ENCODE measurements at regions not wholly inside any gene's neighbourhood (a gene's known extent, or its start where the extent isn't known, plus 50 kb on each side); places are given as distances from the start of the nearest gene placed in this dataset.
"Not testable (repeated sequence)": the region's sequence is repeated elsewhere in the genome, so short reads cannot be mapped to it uniquely, and the experiment has no call there.

DNA sequence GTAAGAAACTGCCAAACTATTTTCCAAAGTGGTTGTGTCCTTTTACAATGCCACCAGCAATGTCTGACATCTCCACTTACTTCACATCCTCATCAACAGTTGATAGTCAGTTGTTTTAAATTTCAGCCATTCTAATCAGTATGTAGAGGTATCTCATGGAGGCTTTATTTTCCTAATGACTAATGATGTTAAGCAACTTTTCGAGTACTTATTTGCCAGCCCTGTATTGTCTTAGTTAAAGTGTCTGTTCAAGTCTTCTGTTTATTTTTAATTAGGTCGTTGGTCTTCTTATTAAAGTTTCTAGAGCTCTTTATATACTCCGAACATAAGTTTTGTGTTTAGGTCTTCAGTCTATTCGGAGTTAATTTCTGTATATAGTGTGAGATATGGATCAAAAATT, 54.9 kb upstream of the NBPF12 start:
- H3K27me3 ChIP-seq; H3K4me1 ChIP-seq; H3K4me3 ChIP-seq; DNase-seq; H3K27ac ChIP-seq; intact Hi-C loops (cut with DNase I; ENCODE audit: low total_unique reads); H3K36me3 ChIP-seq (ENCODE audit: low read depth, missing control alignments); H3K9me3 ChIP-seq: not testable (repeated sequence)
- WGBS, 2 donors = 89 to 91% methylated on average over 4 of the region's 4 CpGs

DNA sequence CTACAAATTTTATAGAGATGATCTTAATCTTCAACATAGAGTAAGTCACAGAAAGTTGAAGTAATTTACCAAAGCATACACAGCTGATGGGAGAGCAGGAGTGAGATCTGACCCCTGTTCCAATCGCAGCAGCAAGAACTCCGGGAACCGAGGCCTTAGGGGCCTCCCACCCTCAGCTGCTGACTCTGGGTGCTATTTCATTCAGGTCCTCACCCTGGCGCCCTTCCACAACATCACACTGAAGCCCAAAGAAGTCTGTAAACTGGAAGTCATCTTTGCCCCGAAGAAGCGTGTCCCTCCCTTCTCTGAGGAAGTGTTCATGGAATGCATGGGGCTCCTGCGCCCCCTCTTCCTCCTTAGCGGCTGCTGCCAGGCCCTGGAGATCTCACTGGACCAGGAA, 57.0 kb upstream of the NBPF12 start:
- H3K4me1 ChIP-seq; H3K27me3 ChIP-seq; H3K9me3 ChIP-seq; DNase-seq; H3K4me3 ChIP-seq; intact Hi-C loops (cut with DNase I; ENCODE audit: low total_unique reads); H3K27ac ChIP-seq; H3K36me3 ChIP-seq (ENCODE audit: low read depth, missing control alignments): not testable (repeated sequence)
- 100% methylated on average over 2 of the region's 8 CpGs; no CpG with 5 or more reads in 1 of the 2 donors for WGBS, 2 donors

DNA sequence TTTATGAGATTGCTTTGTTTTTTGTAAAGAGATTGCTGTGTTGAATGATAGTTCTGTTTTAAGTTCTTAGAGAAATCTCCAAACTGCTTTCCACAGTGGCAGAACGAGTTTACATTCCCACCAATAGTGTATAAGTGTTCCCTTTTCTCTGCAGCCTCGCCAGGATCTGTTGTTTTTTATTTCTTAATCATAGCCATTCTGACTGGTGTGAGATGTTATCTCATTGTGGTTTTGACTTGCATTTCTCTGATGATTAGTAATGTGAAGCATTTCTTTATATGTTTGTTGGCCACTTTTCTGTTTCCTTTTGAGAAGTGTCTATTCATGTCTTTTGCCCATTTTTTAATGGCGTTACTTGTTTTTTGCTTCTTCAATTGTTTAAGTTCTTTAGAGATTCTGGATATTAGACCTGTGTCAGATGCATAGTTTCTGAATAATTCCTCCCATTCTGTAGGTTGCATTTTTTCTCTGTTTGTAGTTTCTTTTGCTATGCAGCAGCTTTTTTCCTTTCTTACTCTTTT, 74.3 kb upstream of the NBPF12 start:
- DNase-seq; H3K27ac ChIP-seq; H3K9me3 ChIP-seq; H3K27me3 ChIP-seq; intact Hi-C loops (cut with DNase I; ENCODE audit: low total_unique reads); H3K36me3 ChIP-seq (ENCODE audit: low read depth, missing control alignments); H3K4me1 ChIP-seq; H3K4me3 ChIP-seq: not testable (repeated sequence)
- WGBS, 2 donors = 87 to 92% methylated on average over 3 of the region's 3 CpGs

DNA sequence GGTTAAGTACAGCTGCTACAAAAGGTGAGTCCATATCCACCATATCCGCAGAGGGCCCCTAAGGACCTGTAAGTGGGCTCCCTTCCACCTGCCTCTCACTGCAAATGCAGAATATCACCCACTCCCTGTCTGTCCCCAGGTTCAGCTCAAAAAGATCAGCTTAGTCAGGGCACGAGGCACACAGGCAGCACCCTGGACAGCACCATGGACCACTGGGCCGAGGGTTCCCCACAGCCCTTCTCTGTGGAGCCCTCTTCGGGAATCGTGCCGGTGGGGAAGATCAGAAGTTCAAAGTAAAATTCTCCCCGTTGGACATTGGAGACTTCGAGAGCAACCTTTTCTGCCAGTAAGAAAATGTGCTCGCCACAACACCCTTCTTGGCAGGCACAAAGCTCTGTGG, 85.0 kb upstream of the NBPF12 start:
- WGBS, 2 donors = 77 to 100% methylated on average over 1 to 8 of the region's 9 CpGs
- H3K4me3 ChIP-seq; H3K27ac ChIP-seq; H3K4me1 ChIP-seq; H3K27me3 ChIP-seq; H3K36me3 ChIP-seq (ENCODE audit: low read depth, missing control alignments); DNase-seq; H3K9me3 ChIP-seq; intact Hi-C loops (cut with DNase I; ENCODE audit: low total_unique reads): not testable (repeated sequence)

DNA sequence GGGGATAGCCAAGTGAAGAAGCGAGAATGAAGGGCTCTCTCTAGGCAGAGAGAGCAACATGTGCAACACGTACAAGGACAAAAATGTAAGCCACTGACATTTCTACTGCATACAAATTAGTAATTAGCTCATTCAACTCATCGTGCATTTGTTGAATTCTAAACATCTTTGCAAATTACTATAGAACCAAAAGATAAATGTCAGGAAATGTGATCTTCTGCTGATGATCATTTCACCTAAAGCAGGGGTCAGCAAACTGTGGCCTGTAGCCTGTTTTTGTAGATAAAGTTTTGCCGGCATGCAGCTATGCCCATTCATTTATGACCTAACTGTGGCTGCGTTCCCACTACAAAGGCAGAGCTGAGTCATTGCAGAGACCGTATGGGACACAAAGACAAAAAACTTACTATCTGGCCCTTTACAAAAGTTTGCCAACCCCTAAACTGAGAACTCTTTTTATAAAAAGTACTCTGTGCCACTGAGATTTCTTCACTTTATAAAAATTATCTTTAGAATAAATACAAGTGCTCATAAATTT, 87.7 kb upstream of the NBPF12 start:
- H3K4me1 ChIP-seq; H3K4me3 ChIP-seq; H3K36me3 ChIP-seq (ENCODE audit: low read depth, missing control alignments); DNase-seq; H3K27ac ChIP-seq; H3K27me3 ChIP-seq; intact Hi-C loops (cut with DNase I; ENCODE audit: low total_unique reads); H3K9me3 ChIP-seq: not testable (repeated sequence)
- 75 to 84% methylated on average over 6 of the region's 6 CpGs for WGBS, 2 donors

DNA sequence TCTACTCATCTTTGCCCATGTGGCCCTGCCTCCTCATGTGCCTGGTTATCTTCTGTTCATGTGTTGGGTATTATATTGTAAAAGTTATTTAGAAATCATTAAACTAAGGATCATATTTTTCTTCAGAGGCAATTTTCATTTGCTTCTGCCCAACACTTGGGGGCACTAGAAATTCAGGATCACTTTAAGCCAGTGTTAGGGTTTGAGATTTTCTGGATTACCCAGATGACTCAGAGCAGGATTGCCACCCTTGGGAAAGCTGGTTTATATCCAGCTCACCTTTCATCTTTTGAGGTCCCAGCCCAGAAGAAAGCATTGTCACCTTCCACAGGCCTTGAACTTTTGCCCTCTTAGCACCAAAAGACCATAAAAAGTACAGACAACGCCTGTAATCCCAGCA, 99.4 kb upstream of the NBPF12 start:
- DNase-seq; H3K27ac ChIP-seq; H3K27me3 ChIP-seq; H3K9me3 ChIP-seq; intact Hi-C loops (cut with DNase I; ENCODE audit: low total_unique reads); H3K4me1 ChIP-seq; H3K4me3 ChIP-seq; H3K36me3 ChIP-seq (ENCODE audit: low read depth, missing control alignments): not testable (repeated sequence)
- no CpG with 5 or more reads among the region's 1 CpG for WGBS, 2 donors

DNA sequence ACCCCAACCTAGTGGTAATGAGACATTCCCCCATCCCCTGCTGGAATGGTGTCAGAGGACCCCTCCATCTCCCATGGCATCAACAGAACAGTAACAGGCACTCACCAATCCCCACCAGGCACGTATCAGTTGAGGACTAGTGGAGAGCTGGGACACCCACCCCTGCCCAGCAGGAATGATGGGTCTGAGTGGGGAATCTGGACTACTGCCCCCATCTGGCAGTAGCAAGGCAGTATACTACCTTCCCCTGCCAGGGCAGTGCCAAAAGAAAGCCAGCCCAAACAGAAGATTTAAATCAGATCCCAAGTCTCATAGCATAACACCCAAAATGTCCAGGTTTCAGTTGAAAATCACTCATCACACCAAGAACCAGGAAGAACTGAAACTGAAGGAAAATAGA, 111.2 kb upstream of the NBPF12 start:
- DNase-seq; H3K27ac ChIP-seq; H3K36me3 ChIP-seq (ENCODE audit: low read depth, missing control alignments); H3K4me1 ChIP-seq; H3K27me3 ChIP-seq; H3K9me3 ChIP-seq; intact Hi-C loops (cut with DNase I; ENCODE audit: low total_unique reads); H3K4me3 ChIP-seq: not testable (repeated sequence)
- WGBS, 2 donors = no CpG with 5 or more reads among the region's 1 CpG

DNA sequence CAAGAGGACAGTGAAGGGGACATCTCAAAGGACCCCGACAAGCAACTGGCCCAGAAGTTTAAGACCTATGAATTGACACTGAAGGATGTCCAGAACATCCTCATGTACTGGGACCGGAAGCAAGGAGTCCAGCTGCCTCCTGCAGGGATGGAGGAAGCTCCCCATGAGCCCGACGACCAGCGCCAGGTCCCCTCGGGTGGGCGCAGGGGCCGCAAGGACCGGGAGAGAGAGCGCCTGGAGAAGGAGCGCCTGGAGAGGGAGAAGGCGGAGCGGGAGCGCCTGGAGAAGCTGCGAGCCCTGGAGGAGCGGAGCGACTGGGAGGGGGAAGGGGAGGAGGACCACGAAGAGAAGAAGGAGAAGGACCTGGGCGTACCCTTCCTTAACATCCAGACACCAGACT, 143.9 kb upstream of the NBPF12 start:
- H3K4me3 ChIP-seq; H3K27me3 ChIP-seq; H3K4me1 ChIP-seq; H3K36me3 ChIP-seq (ENCODE audit: low read depth, missing control alignments); intact Hi-C loops (cut with DNase I; ENCODE audit: low total_unique reads); DNase-seq; H3K27ac ChIP-seq; H3K9me3 ChIP-seq: not testable (repeated sequence)
- WGBS, 2 donors = 96 to 97% methylated on average over 19 of the region's 19 CpGs

DNA sequence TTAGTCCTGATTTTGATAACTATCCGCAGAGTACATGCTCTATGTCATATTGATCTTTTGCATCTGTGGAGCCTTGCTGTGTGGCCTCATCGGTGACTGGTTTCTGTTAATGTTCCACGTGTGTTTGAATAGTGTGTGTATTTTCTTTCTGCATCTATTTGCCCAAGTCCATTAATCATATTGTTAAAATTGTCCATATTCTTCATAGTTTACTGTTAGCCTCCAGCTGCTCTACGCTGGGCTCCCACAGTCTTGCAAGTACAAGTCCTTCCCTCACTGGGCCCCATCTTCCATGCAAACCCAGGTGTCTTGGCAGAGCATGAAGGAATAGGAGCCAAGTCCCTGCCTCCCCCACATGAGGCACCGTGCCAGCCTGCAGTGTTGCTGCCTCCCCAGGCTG, 145.4 kb upstream of the NBPF12 start:
- whole genome bisulfite sequencing, 2 donors = 36 to 49% methylated on average over 4 of the region's 5 CpGs
- intact Hi-C loops (cut with DNase I; ENCODE audit: low total_unique reads); H3K9me3 ChIP-seq; H3K27me3 ChIP-seq; H3K4me1 ChIP-seq; H3K36me3 ChIP-seq (ENCODE audit: low read depth, missing control alignments); H3K27ac ChIP-seq; H3K4me3 ChIP-seq: not testable (repeated sequence)
- peak; percentile 29 for DNase-seq

DNA sequence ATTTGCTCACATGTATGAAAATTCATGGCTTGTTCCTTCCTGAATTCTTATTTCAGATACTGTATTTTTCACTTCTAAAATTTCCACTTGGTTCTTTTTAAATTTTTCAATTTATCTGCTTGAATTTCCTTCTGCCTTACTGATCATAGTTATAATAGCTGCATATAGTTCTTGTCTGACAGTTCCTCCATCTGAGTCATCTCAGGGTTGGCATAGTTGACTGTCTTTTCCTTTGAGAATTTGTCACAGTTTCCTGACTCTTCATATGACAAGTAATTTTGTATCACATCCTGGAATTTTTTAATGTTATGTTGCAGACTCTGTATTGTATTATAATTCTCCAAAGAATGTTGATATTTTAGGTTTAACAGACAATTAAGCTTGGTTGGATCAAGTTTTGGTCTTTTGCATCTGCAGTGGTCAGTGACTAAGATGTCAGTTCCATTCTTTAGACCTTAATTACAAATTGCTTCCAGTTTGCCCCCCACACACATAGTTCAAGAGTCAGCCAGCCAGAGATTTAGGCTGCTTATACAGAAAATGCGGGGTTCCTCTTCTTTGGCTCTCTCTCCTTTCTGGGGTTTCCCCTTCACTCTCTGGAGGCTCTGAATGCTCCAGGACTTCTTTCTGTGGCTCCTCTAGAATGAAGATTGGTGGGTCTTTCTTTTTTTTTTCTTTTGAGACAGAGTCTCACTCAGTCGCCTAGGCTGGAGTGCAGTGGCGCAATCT, 153.7 kb upstream of the NBPF12 start:
- DNase-seq; H3K4me1 ChIP-seq; H3K27me3 ChIP-seq; H3K36me3 ChIP-seq (ENCODE audit: low read depth, missing control alignments); intact Hi-C loops (cut with DNase I; ENCODE audit: low total_unique reads); H3K4me3 ChIP-seq; H3K27ac ChIP-seq; H3K9me3 ChIP-seq: not testable (repeated sequence)
- WGBS, 2 donors = 75 to 90% methylated on average over 1 to 3 of the region's 3 CpGs

DNA sequence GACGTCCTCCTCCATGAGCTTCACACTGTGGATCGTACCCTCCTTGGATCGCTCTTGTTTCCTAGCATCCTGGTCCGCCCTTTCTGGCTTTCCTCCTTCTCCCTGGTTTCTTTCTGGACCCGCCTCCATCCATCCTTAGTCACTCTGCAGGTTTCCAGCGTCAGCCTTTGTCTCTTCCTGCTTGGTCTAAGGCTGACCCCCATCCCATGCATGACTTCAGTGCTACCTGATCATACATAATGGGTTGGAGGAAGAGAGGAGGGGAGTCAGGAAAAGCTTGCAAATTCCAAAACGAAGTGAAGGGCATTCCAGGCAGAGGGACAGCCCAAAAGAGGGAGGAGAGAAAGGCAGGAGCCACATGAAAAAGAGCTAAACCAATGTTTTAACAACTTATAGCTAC, 156.9 kb upstream of the NBPF12 start:
- WGBS, 2 donors = 86 to 87% methylated on average over 7 of the region's 7 CpGs
- H3K4me3 ChIP-seq; H3K4me1 ChIP-seq; H3K36me3 ChIP-seq (ENCODE audit: low read depth, missing control alignments); H3K27ac ChIP-seq; DNase-seq; H3K9me3 ChIP-seq; H3K27me3 ChIP-seq; intact Hi-C loops (cut with DNase I; ENCODE audit: low total_unique reads): not testable (repeated sequence)

DNA sequence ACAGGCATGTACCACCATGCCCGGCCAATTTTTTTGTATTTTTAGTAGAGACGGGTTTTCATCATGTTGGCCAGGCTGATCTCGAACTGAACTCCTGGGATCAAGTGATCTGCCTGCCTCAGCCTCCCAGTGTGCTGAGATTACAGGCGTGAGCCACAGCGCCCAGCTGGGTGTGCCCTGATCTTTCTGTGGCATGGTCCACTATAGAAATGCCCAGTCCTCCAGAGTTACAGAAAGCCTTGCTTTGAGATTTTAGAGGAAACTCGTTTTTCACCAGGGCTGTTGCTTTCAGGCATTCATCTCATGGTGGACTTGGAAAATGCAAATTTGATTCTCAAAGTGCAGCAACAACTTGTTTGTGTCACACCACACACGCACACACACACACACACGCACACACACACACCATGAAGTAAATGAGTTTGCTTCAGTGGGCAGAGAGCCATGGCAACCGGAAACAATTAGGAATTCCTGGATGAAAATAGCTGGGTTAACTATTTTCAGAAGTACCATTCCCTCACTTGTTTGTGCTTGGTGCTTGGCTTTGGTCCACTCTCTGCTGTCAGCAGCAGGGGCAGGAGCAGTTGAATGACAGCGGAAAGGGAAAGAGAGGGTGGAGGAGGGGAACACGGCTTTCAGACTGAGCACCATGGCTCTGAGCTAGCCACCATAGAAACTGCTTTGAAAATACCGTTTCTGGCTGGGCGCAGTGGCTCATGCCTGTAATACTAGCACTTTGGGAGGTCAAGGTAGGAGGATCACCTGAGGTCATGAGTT, 160.1 kb upstream of the NBPF12 start:
- WGBS, 2 donors = 58 to 72% methylated on average over 3 to 6 of the region's 13 CpGs
- H3K27me3 ChIP-seq; H3K27ac ChIP-seq; H3K4me3 ChIP-seq; intact Hi-C loops (cut with DNase I; ENCODE audit: low total_unique reads); DNase-seq; H3K36me3 ChIP-seq (ENCODE audit: low read depth, missing control alignments); H3K4me1 ChIP-seq; H3K9me3 ChIP-seq: not testable (repeated sequence)

Data from testis (tissue), 2 donors.